Stimulated activated CD4-positive, alpha-beta T cell treated with anti-CD3 and anti-CD28 coated beads, Interleukin-15, amount 100 ng/mL, for 48 hours (primary cell): ENCODE measurements at regions not wholly inside any gene's neighbourhood (a gene's known extent, or its start where the extent isn't known, plus 50 kb on each side); places are given as distances from the start of the nearest gene placed in this dataset.
"Not testable (repeated sequence)": the region's sequence is repeated elsewhere in the genome, so short reads cannot be mapped to it uniquely, and the experiment has no call there.

Experiments used
- DNase-seq, 2 donors: peaks; one replicate each; pipeline ENCODE4 v3.0.0-alpha.2; 2020; ENCODE audit warnings: low read depth in 2 of 2

- no peak for DNase-seq
Measured at GRCh38 chr6:10343320-10343719, 71.6 kb downstream of the TFAP2A start.

DNA sequence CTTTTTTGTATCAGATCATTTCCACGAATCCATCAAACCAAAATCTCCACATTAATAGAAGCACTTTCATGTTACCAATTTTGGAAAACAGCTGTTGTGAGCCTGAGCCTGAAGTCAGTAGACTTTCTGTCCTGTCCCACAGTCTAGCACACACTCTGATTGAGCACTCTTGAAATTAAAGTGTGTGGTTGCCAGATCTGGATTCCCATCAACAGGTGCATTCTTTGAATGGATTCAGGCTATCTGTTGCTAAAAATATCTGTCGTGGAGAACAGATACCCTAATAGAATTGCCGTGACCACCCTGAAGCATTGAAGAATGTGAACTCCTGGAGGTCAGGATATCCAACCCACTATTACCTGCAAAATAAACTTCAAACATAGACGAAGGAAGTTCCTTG, 73.3 kb downstream of the TFAP2A start:
- DNase-seq, result no peak

DNA sequence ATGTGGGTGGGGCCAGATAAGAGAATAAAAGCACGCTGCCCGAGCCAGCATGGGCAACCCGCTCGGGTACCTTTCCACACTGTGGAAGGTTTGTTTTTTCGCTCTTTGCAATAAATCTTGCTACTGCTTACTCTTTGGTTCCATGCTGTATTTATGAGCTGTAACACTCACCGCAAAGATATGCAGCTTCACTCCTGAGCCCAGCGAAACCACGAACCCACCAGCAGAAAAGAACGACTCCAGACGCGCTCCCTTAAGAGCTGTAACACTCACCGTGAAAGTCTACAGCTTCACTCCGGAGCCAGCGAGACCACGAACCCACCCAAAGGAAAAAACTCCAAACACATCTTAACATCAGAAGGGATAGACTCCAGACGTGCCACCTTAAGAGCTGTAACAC, 76.7 kb downstream of the TFAP2A start:
- DNase-seq, result no peak

- DNase-seq, result not testable (repeated sequence)
Measured at GRCh38 chr6:10337376-10337775, 77.5 kb downstream of the TFAP2A start.

DNA sequence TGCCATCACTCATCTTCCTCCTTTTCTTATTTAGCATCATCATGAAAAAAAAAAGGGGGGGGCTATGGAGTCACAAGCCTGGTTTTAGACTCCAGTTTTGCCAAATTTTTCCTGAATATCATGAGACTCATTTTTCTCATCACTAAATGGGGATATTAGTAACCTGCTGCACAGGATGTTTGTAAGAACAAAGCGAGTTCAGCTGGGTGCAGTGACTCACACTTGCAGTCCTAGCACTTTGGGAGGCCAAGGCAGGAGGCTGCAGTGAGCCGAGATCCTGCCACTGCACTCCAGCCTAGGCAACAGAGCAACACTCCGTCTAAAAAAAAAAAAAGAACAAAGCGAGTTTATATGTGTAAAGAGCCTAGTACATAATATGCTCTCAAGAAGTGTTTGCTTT, 82.8 kb downstream of the TFAP2A start:
- no peak for DNase-seq

GRCh38 chr6:10331334-10331968, 83.4 kb downstream of the TFAP2A start:
- no peak for DNase-seq

GRCh38 chr6:10330515-10330914, 84.4 kb downstream of the TFAP2A start:
- DNase-seq, result no peak

DNA sequence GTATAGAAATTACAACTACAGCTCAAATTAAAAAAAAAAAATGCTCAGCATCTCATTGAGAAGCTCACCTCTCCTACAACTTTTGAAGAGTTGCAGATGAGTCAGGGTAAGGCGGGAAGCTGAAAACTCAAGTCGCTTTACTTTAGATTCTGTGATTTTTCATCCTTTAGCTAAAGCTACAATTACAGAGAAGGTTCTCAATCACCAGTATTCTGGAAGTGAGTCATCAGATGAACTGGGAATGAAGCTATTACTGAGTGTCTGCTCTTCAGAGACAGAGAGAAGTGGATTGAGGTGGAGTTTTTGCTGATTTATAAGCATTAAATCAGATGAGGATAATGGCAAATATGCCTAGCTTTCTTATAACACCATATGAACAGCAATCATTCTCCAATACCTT, 91.9 kb downstream of the TFAP2A start:
- no peak for DNase-seq

DNA sequence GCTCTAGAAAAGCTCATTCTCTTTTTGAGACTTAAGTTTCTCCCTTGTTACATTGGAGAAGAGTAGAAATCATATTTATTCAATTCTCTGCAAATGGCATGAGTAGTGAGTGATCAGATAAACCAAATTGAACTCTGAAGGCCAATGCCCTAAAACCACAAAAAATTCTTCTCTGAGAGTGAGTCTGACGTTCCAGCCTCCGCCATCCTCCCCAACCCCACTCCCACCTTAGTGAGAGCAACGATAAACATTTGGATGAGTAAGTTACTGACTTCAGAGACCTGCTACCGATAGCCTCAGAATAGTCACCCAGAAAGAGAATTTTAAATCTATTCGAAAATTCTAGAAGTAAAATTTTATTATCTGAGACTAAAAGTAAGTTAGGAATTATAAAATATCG, 94.6 kb downstream of the TFAP2A start:
- no peak for DNase-seq

DNA sequence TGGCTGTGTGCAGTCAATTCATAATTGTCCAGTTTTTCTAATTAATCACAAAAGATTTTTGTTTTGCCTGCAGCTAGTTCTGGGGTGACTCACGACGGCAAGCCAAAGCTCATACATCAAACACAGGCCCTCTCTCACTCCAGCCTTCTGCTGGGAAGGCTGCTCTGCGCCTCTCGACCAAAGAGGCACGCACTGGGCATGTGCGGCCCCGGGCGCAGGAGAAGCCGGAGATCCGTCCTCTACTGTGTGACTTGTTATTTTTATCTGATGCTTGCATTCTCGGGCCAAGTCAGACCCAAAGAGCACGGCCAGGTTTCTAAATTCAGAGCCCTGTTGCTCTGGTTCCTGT, 98.5 kb downstream of the TFAP2A start:
- DNase-seq, result no peak

DNA sequence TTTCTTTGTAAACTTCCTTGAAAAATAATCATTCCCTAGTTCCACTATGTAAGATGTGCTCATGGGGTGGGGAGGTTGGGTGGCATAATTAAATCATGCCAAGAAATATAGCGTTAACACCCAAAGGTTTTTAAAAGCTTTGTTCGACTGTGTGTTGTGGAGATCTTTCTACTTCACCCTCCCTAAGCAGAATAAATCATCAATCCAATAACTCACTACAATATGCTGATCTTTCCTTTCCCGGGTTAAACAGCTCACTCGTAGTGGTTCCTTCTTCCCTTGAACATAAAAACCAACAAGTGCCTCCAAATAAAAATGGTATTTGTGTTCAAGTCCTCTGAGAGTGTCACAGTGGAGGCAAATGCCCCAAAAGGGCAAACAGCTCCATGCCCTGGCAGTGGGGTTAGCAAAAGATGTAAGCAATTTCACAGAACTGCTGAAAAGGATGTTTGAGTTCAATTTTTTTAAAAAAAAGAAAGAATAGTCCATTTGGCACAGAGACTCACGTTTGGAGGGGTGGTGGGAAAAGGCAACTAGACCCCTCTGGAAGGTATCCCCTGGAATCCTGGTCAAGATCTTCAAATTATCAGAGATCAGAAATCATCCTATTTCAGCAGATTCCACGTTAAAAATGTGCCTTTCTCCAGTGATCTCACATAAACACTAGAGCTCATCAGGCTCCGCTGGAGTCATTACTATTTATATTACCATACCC, 99.1 kb downstream of the TFAP2A start:
- DNase-seq, result no peak

DNA sequence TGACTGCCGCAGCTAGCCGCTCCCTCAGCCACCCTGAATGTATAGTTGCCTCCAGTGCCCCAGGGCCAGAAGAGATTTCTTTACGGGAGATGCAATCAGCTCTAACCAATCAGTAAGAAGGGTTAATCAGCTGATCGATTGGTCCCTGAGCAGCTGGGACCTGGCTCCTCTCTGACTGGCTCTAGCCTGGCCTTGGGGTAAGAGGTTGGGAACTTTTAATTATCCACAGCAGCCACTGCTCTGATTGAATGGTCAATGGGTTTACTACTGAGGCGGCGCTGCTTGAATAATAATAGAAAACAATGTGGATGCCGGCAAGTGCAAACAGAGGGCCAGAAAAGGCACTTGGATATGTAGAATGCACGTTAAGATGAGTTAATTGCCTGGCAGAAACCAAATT, 99.8 kb downstream of the TFAP2A start:
- no peak for DNase-seq

GRCh38 chr6:10314163-10314955, 100.5 kb downstream of the TFAP2A start:
- DNase-seq, result no peak

DNA sequence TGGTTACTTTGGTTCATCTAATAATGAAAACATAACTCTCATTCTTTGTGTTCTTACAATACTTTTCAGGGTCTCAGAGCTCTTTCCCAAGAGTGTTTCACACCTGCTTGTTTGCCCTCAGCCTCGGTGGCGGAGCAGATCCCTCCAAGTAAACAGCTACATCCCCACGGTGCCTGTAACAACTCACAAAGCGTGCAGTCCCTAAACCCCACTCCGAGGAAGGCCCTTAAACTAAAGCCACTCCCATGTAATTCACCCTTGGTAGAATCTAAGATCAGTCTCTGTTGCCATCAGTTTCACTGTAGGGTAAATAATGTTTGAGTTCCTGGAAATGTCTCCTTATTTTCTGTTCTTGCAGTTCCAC, 101.1 kb downstream of the TFAP2A start:
- no peak for DNase-seq

DNA sequence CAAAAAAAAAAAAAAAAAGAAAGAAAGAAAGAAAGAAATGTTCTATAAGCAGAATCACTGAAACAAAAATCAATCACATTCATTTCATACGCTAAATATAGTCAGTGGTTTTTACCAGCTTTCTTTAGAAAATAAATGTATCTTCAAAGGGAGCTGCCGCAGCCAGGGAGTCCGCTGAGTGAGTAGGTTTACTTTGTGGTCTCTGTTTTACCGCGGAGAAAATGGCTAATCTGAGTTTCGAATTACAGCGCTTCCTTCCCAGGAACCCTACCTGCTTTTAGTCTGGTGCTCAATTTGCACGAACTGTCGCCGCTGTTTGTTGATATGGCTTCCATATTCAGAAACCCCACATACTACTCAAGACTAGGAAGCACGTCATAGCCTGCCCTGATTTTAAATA, 102.4 kb downstream of the TFAP2A start:
- no peak for DNase-seq

- DNase-seq, result not testable (repeated sequence)
Measured at GRCh38 chr6:10311546-10312405, 103.1 kb downstream of the TFAP2A start.

DNA sequence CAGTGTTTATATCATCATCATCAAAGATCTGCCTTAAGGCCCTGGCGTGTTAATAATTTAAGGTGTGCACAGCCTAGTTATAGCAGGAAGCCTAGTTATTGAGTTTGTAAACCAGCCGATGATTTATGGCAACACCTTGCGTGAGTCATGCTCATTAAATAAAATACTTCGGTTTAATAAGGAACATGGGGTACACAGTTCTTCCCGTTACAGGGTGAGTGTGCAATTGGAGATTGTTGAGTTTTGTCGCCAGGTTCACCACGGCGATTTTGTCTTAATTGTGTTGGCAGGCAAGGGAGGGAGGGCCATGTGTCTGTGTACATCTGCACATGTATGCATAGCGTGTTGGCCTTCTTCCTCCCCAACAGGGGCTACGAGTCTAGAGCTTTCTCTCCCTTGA, 104.0 kb downstream of the TFAP2A start:
- DNase-seq, result no peak

GRCh38 chr6:10310330-10310653, 104.6 kb downstream of the TFAP2A start:
- no peak for DNase-seq

GRCh38 chr6:10309457-10310329, 105.2 kb downstream of the TFAP2A start:
- DNase-seq, result no peak

- DNase-seq, result no peak
Measured at GRCh38 chr6:10307476-10307875, 107.4 kb downstream of the TFAP2A start.

DNA sequence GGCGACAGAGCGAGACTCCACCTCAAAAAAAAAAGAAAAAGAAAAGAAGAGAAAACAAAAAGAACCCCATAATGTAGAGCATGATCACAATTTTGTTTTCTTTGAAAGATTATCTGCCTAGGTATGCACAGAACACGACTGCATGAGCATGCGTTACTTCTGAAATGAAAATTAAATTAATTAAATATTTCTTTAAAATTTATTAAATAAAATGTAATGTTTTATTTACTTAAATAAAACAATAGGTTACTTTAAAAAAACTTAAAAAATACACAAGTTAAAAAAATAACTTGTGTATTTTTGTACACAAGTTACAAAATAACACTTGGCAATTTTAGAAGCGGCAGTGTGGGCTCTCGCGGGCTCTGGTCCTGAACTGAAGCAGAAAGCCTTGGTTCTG, 107.8 kb downstream of the TFAP2A start:
- DNase-seq, result no peak
